Gastrocnemius medialis (tissue), 4 donors: ENCODE measurements at regions not wholly inside any gene's neighbourhood (a gene's known extent, or its start where the extent isn't known, plus 50 kb on each side); places are given as distances from the start of the nearest gene placed in this dataset.

Experiments used
- CTCF ChIP-seq, 5 experiments: fragments of 450-650 bp in 3 of 5; fragments of 200-600 bp in 2 of 5; sonication (generic) in 2 of 5; IDR thresholded peaks in 4 of 5; conservative IDR thresholded peaks in 1 of 5; 1 replicate in 4 of 5; 2 replicates in 1 of 5; pipeline ENCODE4 v1.5.1; 2016 to 2019; ENCODE audit warnings: antibody characterized with exemption in 5 of 5, mild to moderate bottlenecking in 3 of 5, moderate library complexity in 3 of 5
- POLR2A ChIP-seq, 2 donors: fragments of 450-650 bp; IDR thresholded peaks; one replicate each; pipeline ENCODE4 v1.6.1; 2017; ENCODE audit warnings: antibody characterized with exemption in 2 of 2, mild to moderate bottlenecking in 2 of 2, moderate library complexity in 2 of 2

- no peak for TF ChIP-seq POLR2A (IDR thresholded peaks at IDR 0.05)
- no peak for TF ChIP-seq CTCF (IDR thresholded peaks at IDR 0.05 in 4 of 5, conservative IDR thresholded peaks at IDR 0.05 in 1 of 5)
These were observed 144.7 kb downstream of the GLI2 start for GRCh38 chr2:120880381-120880780.
